Mesendoderm (in vitro differentiated cells): ENCODE measurements at regions not wholly inside any gene's neighbourhood (a gene's known extent, or its start where the extent isn't known, plus 50 kb on each side); places are given as distances from the start of the nearest gene placed in this dataset.

Source experiments
- DNase-seq: peaks from one replicate; pipeline ENCODE4 v3.0.0; 2013
- H2AK5ac ChIP-seq: 2 replicates; pipeline ENCODE4 v1.6.1; 2013; ENCODE audit warnings: low read length, inconsistent platforms
- H2BK120ac ChIP-seq: 2 replicates; pipeline ENCODE4 v1.6.1; 2013; ENCODE audit warnings: low read depth, mild to moderate bottlenecking, low read length, moderate library complexity, mixed read lengths
- H2BK15ac ChIP-seq: replicated peaks from 2 replicates; pipeline ENCODE4 v1.6.1; 2013; ENCODE audit warnings: low read depth, mild to moderate bottlenecking, moderate library complexity
- H2BK5ac ChIP-seq: 2 replicates; pipeline ENCODE4 v1.6.1; 2013; ENCODE audit warnings: low read length, inconsistent platforms
- H3K18ac ChIP-seq: 2 replicates; pipeline ENCODE4 v1.6.1; 2013; ENCODE audit warnings: mild to moderate bottlenecking, low read length, mixed read lengths
- H3K23ac ChIP-seq: one replicate; pipeline ENCODE4 v1.6.1; 2013; ENCODE audit warnings: low read length
- H3K27ac ChIP-seq: 2 replicates; pipeline ENCODE4 v1.5.1; 2013; ENCODE audit warnings: low read depth, mild to moderate bottlenecking, inconsistent platforms, low read length, moderate library complexity
- H3K27me3 ChIP-seq: 2 replicates; pipeline ENCODE4 v1.6.1; 2013; ENCODE audit warnings: low read length, control low read depth, mild to moderate bottlenecking, inconsistent platforms; ENCODE audit not compliant: insufficient read depth, poor library complexity
- H3K36me3 ChIP-seq: 2 replicates; pipeline ENCODE4 v1.6.1; 2013; ENCODE audit warnings: low read length, inconsistent platforms; ENCODE audit not compliant: control insufficient read depth, insufficient read depth
- H3K4ac ChIP-seq: one replicate; pipeline ENCODE4 v1.6.1; 2013; ENCODE audit warnings: low read depth, mild to moderate bottlenecking, low read length, moderate library complexity
- H3K4me1 ChIP-seq: 2 replicates; pipeline ENCODE4 v1.6.1; 2013; ENCODE audit warnings: low read depth, low read length, inconsistent platforms; ENCODE audit not compliant: control insufficient read depth
- H3K4me2 ChIP-seq: 2 replicates; pipeline ENCODE4 v1.6.1; 2013; ENCODE audit warnings: low read length
- H3K4me3 ChIP-seq: 2 replicates; pipeline ENCODE4 v1.5.1; 2013; ENCODE audit warnings: mild to moderate bottlenecking, low read length
- H3K56ac ChIP-seq: one replicate; pipeline ENCODE4 v1.6.1; 2013; ENCODE audit warnings: low read length
- H3K79me1 ChIP-seq: 2 replicates; pipeline ENCODE4 v1.6.1; 2013; ENCODE audit warnings: low read length, inconsistent platforms
- H3K79me2 ChIP-seq: 2 replicates; pipeline ENCODE4 v1.6.1; 2013; ENCODE audit warnings: mild to moderate bottlenecking, low read length; ENCODE audit not compliant: control insufficient read depth, insufficient read depth
- H3K9ac ChIP-seq: 2 replicates; pipeline ENCODE4 v1.6.1; 2013; ENCODE audit warnings: low read length, inconsistent platforms
- H4K5ac ChIP-seq: one replicate; pipeline ENCODE4 v1.6.1; 2013; ENCODE audit warnings: low read length
- H4K8ac ChIP-seq: one replicate; pipeline ENCODE4 v1.6.1; 2013; ENCODE audit warnings: low read depth, mild to moderate bottlenecking, control low read depth, low read length, moderate library complexity
- WGBS: extraction: QIAGEN DNeasy Blood & Tissue Kit; methylation state at CpG from one replicate; pipeline ENCODE4 v1.1.7; 2013; ENCODE audit warnings: low lambda C conversion rate, missing lambda C conversion rate; ENCODE audit not compliant: insufficient coverage; ENCODE audit errors: extremely low coverage; 5-methylcytosine and 5-hydroxymethylcytosine counted together

GRCh38 chr9:91160599-91161464 lies 200.9 kb downstream of the AUH start:
- Histone ChIP-seq H3K4me3 (no peak overlapping the region), H3K9ac (no peak overlapping the region), H3K79me1 (no peaks in the 10 kb centered on the region), H3K23ac (no peak overlapping the region), H3K4me1 (peaks cover 2% of the 10 kb centered on the region), H3K27me3 (no peaks in the 10 kb centered on the region), H3K56ac (no peak overlapping the region), H4K5ac (no peak overlapping the region), H4K8ac (no peak overlapping the region), H2BK5ac (no peak overlapping the region), H3K4ac (no peak overlapping the region), H2BK120ac (no peak overlapping the region), H2AK5ac (no peak overlapping the region), H3K18ac (peak overlapping the region; percentile 15), H3K36me3 (no peaks in the 10 kb centered on the region), H3K79me2 (no peaks in the 10 kb centered on the region), H3K27ac (no peak overlapping the region), H3K4me2 (no peak overlapping the region), H2BK15ac (no peak overlapping the region)
- no CpG with 5 or more reads among the region's 31 CpGs for WGBS
- no peak for DNase-seq

- DNase-seq, result no peak
- H3K79me1 ChIP-seq, result no peaks in the 10 kb centered on the region
Measured at GRCh38 chr9:91161465-91162300, 200.0 kb downstream of the AUH start.

GRCh38 chr9:91162311-91162710 lies 199.4 kb downstream of the AUH start:
- DNase-seq, result no peak
- H3K4me1 ChIP-seq, result peaks cover 2% of the 10 kb centered on the region
- H3K56ac ChIP-seq, result peak overlapping the region; percentile 54
- H3K4ac ChIP-seq, result no peak overlapping the region
- no peak overlapping the region for H4K5ac ChIP-seq
- no peaks in the 10 kb centered on the region for H3K79me1 ChIP-seq
- no peak overlapping the region for H3K23ac ChIP-seq
- no peak overlapping the region for H3K18ac ChIP-seq
- H3K27me3 ChIP-seq, result no peaks in the 10 kb centered on the region
- no peak overlapping the region for H4K8ac ChIP-seq
- no peak overlapping the region for H3K4me3 ChIP-seq
- no peak overlapping the region for H3K9ac ChIP-seq
- no peak overlapping the region for H2BK5ac ChIP-seq
- no peaks in the 10 kb centered on the region for H3K79me2 ChIP-seq
- H3K27ac ChIP-seq, result no peak overlapping the region
- no CpG with 5 or more reads among the region's 5 CpGs for WGBS
- H3K4me2 ChIP-seq, result no peak overlapping the region
- H2BK120ac ChIP-seq, result no peak overlapping the region
- no peak overlapping the region for H2AK5ac ChIP-seq
- H3K36me3 ChIP-seq, result no peaks in the 10 kb centered on the region
- no peak overlapping the region for H2BK15ac ChIP-seq

More at GRCh38 chr9:91161465-91162300, 200.0 kb downstream of the AUH start:
- no peak overlapping the region for H2BK120ac ChIP-seq
- no peak overlapping the region for H3K4me2 ChIP-seq
- no peak overlapping the region for H3K9ac ChIP-seq
- no peak overlapping the region for H3K27ac ChIP-seq
- H2AK5ac ChIP-seq, result no peak overlapping the region
- no peak overlapping the region for H4K5ac ChIP-seq
- H3K18ac ChIP-seq, result no peak overlapping the region
- peaks cover 2% of the 10 kb centered on the region for H3K4me1 ChIP-seq
- no peak overlapping the region for H4K8ac ChIP-seq
- H2BK5ac ChIP-seq, result no peak overlapping the region
- WGBS, result no CpG with 5 or more reads among the region's 13 CpGs
- no peaks in the 10 kb centered on the region for H3K27me3 ChIP-seq
- H3K56ac ChIP-seq, result no peak overlapping the region
- no peaks in the 10 kb centered on the region for H3K79me2 ChIP-seq
- H3K23ac ChIP-seq, result no peak overlapping the region
- H3K4ac ChIP-seq, result no peak overlapping the region
- H3K36me3 ChIP-seq, result no peaks in the 10 kb centered on the region
- no peak overlapping the region for H3K4me3 ChIP-seq
- no peak overlapping the region for H2BK15ac ChIP-seq

- peak; percentile 43 for DNase-seq
- H3K36me3 ChIP-seq, result no peaks in the 10 kb centered on the region
- no peak overlapping the region for H2BK120ac ChIP-seq
- H2BK15ac ChIP-seq, result no peak overlapping the region
- no peak overlapping the region for H3K27ac ChIP-seq
- H3K18ac ChIP-seq, result no peak overlapping the region
- H3K27me3 ChIP-seq, result no peaks in the 10 kb centered on the region
- H3K4me1 ChIP-seq, result peaks cover 2% of the 10 kb centered on the region
- no peak overlapping the region for H3K4me3 ChIP-seq
- no peak overlapping the region for H2BK5ac ChIP-seq
- H3K23ac ChIP-seq, result no peak overlapping the region
- no peak overlapping the region for H3K4me2 ChIP-seq
- H3K79me1 ChIP-seq, result no peaks in the 10 kb centered on the region
- no peak overlapping the region for H4K5ac ChIP-seq
- no peak overlapping the region for H3K4ac ChIP-seq
- H4K8ac ChIP-seq, result no peak overlapping the region
- H3K56ac ChIP-seq, result peak overlapping the region; percentile 54
- no peaks in the 10 kb centered on the region for H3K79me2 ChIP-seq
- no peak overlapping the region for H2AK5ac ChIP-seq
- no peak overlapping the region for H3K9ac ChIP-seq
- no CpG with 5 or more reads among the region's 16 CpGs for WGBS
Measured at GRCh38 chr9:91162784-91163443, 198.8 kb downstream of the AUH start.

- Histone ChIP-seq H2BK5ac (no peak overlapping the region), H3K36me3 (no peaks in the 10 kb centered on the region), H2BK120ac (no peak overlapping the region), H3K18ac (no peak overlapping the region), H2AK5ac (no peak overlapping the region), H3K23ac (no peak overlapping the region), H3K4me2 (no peak overlapping the region), H3K79me1 (no peaks in the 10 kb centered on the region), H3K4me3 (no peak overlapping the region), H3K9ac (no peak overlapping the region), H3K79me2 (no peaks in the 10 kb centered on the region), H4K8ac (no peak overlapping the region), H3K27ac (no peak overlapping the region), H4K5ac (no peak overlapping the region), H3K4me1 (peaks cover 2% of the 10 kb centered on the region), H2BK15ac (no peak overlapping the region), H3K56ac (no peak overlapping the region), H3K27me3 (no peaks in the 10 kb centered on the region), H3K4ac (no peak overlapping the region)
- DNase-seq, result no peak
- no CpG with 5 or more reads among the region's 8 CpGs for WGBS
Measured at GRCh38 chr9:91163444-91163772, 198.3 kb downstream of the AUH start.
